Endothelial cell of umbilical vein (primary cell): ENCODE measurements at regions not wholly inside any gene's neighbourhood (a gene's known extent, or its start where the extent isn't known, plus 50 kb on each side); places are given as distances from the start of the nearest gene placed in this dataset.

ENCODE experiments used
- BruUV-seq: library from RNA; stranded (reverse); fragments of 400-500 nt; replicated peaks from 2 replicates; lab custom pipeline; 2021; lab: Mats Ljungman, UMichigan
- CTCF ChIA-PET: fragments of 300-600, 350-600 bp; sonication (Branson Sonifier 250); formaldehyde crosslinking; loops from one replicate; lab custom pipeline; 2021; ENCODE audit warnings: antibody characterized with exemption, inconsistent platforms; lab: Charles Lee
- POLR2A ChIA-PET: fragments of 300-600, 350-600 bp; sonication (Branson Sonifier 250); formaldehyde crosslinking; loops from one replicate; lab custom pipeline; 2021; ENCODE audit warnings: antibody characterized with exemption, inconsistent platforms; lab: Charles Lee
- DNase-seq: peaks from one replicate; pipeline ENCODE4 v3.0.0-alpha.2; 2011; ENCODE audit warnings: low read depth, low spot score
- FAIRE-seq: peaks from 2 replicates; lab custom pipeline; 2011; peaks lifted over from hg19 to GRCh38; lab: Jason Lieb, UNC
- H2AFZ ChIP-seq: 2 replicates; pipeline ENCODE4 v1.6.0; 2012; ENCODE audit warnings: low read depth, low read length, control low read depth, inconsistent platforms
- H3K27ac ChIP-seq: 2 replicates; pipeline ENCODE4 v1.5.1; 2011; ENCODE audit warnings: low read depth, mild to moderate bottlenecking, control low read depth, low read length, moderate library complexity; ENCODE audit not compliant: insufficient read depth
- H3K27me3 ChIP-seq, 2 experiments: 2 replicates each; pipeline versions ENCODE4 v1.6.0 to v1.6.1; 2011; ENCODE audit warnings: low read length in 2 of 2, mixed read lengths in 1 of 2; ENCODE audit not compliant: control insufficient read depth in 2 of 2, insufficient read depth in 2 of 2
- H3K36me3 ChIP-seq, 2 experiments: 2 replicates in 1 of 2; 3 replicates in 1 of 2; pipeline ENCODE4 v1.5.1; 2011; ENCODE audit warnings: low read length in 2 of 2, mild to moderate bottlenecking in 1 of 2, moderate library complexity in 1 of 2; ENCODE audit not compliant: control insufficient read depth in 2 of 2, insufficient read depth in 2 of 2; ENCODE audit errors: extremely low read depth in 1 of 2
- H3K4me1 ChIP-seq: 3 replicates; pipeline ENCODE4 v1.5.1; 2011; ENCODE audit warnings: mild to moderate bottlenecking, low read length; ENCODE audit not compliant: control insufficient read depth, insufficient read depth; ENCODE audit errors: extremely low read depth
- H3K4me2 ChIP-seq: 2 replicates; pipeline ENCODE4 v1.6.1; 2011; ENCODE audit warnings: low read length, control low read depth, mixed read lengths; ENCODE audit not compliant: insufficient read depth
- H3K4me3 ChIP-seq, 3 experiments: fragments of 200-600 bp in 1 of 3; sonication (generic), shearing (Covaris generic) in 1 of 3; replicated peaks in 1 of 3; 2 replicates each; pipeline ENCODE4 v1.5.1; 2011 to 2016; ENCODE audit warnings: control low read depth in 3 of 3, low read length in 3 of 3, mild to moderate bottlenecking in 2 of 3, inconsistent platforms in 1 of 3, low read depth in 1 of 3, moderate library complexity in 1 of 3; ENCODE audit not compliant: insufficient read depth in 1 of 3
- H3K79me2 ChIP-seq: 2 replicates; pipeline ENCODE4 v1.6.0; 2012; ENCODE audit warnings: low read length, inconsistent platforms; ENCODE audit not compliant: control insufficient read depth, insufficient read depth
- H3K9ac ChIP-seq: replicated peaks from 2 replicates; pipeline ENCODE3; 2011; ENCODE audit warnings: low read length, control low read depth; ENCODE audit not compliant: insufficient read depth; ENCODE audit errors: extremely low read depth
- H3K9me1 ChIP-seq: replicated peaks from 3 replicates; pipeline ENCODE4 v1.6.0; 2011; ENCODE audit warnings: mild to moderate bottlenecking, low read length; ENCODE audit not compliant: control insufficient read depth, insufficient read depth; ENCODE audit errors: extremely low read depth
- H3K9me3 ChIP-seq: replicated peaks from 2 replicates; pipeline ENCODE4 v1.5.1; 2012; ENCODE audit warnings: low read length, inconsistent platforms; ENCODE audit not compliant: control insufficient read depth, insufficient read depth
- H4K20me1 ChIP-seq: replicated peaks from 2 replicates; pipeline ENCODE3; 2011; ENCODE audit warnings: mild to moderate bottlenecking, low read length; ENCODE audit not compliant: control insufficient read depth, insufficient read depth; ENCODE audit errors: extremely low read depth
- EZH2 ChIP-seq: IDR thresholded peaks from 2 replicates; pipeline ENCODE4 v1.6.1; 2012; ENCODE audit warnings: borderline replicate concordance, low read depth, mild to moderate bottlenecking, moderate library complexity, low read length, inconsistent platforms; ENCODE audit not compliant: severe bottlenecking
- FOS ChIP-seq: IDR thresholded peaks from 2 replicates; pipeline ENCODE4 v1.6.1; 2011; ENCODE audit warnings: mild to moderate bottlenecking, low read length, moderate library complexity, borderline replicate concordance; ENCODE audit not compliant: insufficient read depth
- GATA2 ChIP-seq: IDR thresholded peaks from 2 replicates; pipeline ENCODE4 v1.7.0; 2011; ENCODE audit warnings: low read depth, mild to moderate bottlenecking, moderate library complexity, mixed read lengths, low read length; ENCODE audit not compliant: insufficient read length, insufficient read depth
- JUN ChIP-seq: IDR thresholded peaks from 2 replicates; pipeline ENCODE4 v1.6.1; 2011; ENCODE audit warnings: borderline replicate concordance, low read depth; ENCODE audit not compliant: insufficient read length, insufficient read depth
- MYC ChIP-seq: IDR thresholded peaks from one replicate; pipeline ENCODE4 v1.6.1; 2011; ENCODE audit warnings: mild to moderate bottlenecking, low read depth, low read length
- POLR2A ChIP-seq: IDR thresholded peaks from 2 replicates; pipeline ENCODE4 v1.6.1; 2012; ENCODE audit warnings: low read depth, mild to moderate bottlenecking, control low read depth, low read length
- POLR2AphosphoS5 ChIP-seq: IDR thresholded peaks from 2 replicates; pipeline ENCODE4 v1.6.1; 2012; ENCODE audit warnings: low read depth, mild to moderate bottlenecking, control low read depth, low read length, moderate library complexity; ENCODE audit not compliant: insufficient read depth
- dilution Hi-C: fragments of 300-500 bp; cut with MboI; formaldehyde crosslinking; loops from one replicate; pipeline ENCODE4 v1.15.0; 2019; ENCODE audit warnings: low sequenced_read_pairs; ENCODE audit not compliant: extremely low pct_ligation_motif_present
- intact Hi-C: fragments of 100-400 bp; cut with micrococcal nuclease; formaldehyde crosslinking; loops from one replicate; pipeline ENCODE4 v1.10.0; 2022
- TF ChIP-seq, protein P1 (sequence below), 2 donors: IDR thresholded peaks; 1 replicate in 1 of 2; 2 replicates in 1 of 2; pipeline ENCODE4 v1.5.1; 2011; ENCODE audit warnings: low read length in 2 of 2, mild to moderate bottlenecking in 2 of 2, moderate library complexity in 2 of 2, control low read depth in 1 of 2, inconsistent platforms in 1 of 2, low read depth in 1 of 2; ENCODE audit not compliant: insufficient read depth in 1 of 2; ENCODE audit errors: extremely low read depth in 1 of 2
- TF ChIP-seq, protein P2 (sequence below): IDR thresholded peaks from 2 replicates; pipeline ENCODE4 v1.6.1; 2011; ENCODE audit not compliant: insufficient read depth, insufficient read length

DNA sequence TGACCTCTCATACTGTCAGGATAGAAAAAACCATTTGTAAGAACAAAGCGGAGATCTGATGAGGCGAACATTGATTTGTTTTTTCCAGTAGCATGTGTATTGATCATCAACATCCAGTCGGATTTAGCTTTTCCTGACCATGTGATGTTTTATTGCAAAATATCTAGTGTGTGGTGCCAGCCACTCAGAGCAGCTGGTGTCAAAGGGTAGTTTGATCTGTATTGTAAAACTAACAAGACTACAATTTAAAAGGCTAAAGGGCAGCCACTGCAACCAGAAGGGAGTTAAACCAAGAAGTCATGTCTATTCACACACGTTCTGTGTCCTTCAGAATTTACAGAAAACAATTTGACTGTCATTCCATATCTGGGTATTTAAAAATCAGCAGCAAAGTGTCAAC lies 719.0 kb upstream of the FRG1 start:
- Histone ChIP-seq H3K36me3 (no peaks in the 10 kb centered on the region), H4K20me1 (no peaks in the 10 kb centered on the region), H3K9ac (no peak overlapping the region), H3K9me3 (peaks cover 4% of the 10 kb centered on the region), H3K27ac (no peak overlapping the region), H2AFZ (no peak overlapping the region), H3K27me3 (no peaks in the 10 kb centered on the region), H3K4me3 (no peak overlapping the region), H3K4me2 (no peak overlapping the region), H3K9me1 (no peaks in the 10 kb centered on the region), H3K4me1 (no peaks in the 10 kb centered on the region), H3K79me2 (no peaks in the 10 kb centered on the region)
- ChIA-PET POLR2A (no interaction called here), CTCF (no interaction called here)
- dilution Hi-C loops (no loop called here), intact Hi-C loops (no loop called here)
- FAIRE-seq (no peak), DNase-seq (no peak)
- TF ChIP-seq FOS (no peak), EZH2 (no peak), POLR2A (no peak), GATA2 (no peak)
- TF ChIP-seq, protein P1, sequence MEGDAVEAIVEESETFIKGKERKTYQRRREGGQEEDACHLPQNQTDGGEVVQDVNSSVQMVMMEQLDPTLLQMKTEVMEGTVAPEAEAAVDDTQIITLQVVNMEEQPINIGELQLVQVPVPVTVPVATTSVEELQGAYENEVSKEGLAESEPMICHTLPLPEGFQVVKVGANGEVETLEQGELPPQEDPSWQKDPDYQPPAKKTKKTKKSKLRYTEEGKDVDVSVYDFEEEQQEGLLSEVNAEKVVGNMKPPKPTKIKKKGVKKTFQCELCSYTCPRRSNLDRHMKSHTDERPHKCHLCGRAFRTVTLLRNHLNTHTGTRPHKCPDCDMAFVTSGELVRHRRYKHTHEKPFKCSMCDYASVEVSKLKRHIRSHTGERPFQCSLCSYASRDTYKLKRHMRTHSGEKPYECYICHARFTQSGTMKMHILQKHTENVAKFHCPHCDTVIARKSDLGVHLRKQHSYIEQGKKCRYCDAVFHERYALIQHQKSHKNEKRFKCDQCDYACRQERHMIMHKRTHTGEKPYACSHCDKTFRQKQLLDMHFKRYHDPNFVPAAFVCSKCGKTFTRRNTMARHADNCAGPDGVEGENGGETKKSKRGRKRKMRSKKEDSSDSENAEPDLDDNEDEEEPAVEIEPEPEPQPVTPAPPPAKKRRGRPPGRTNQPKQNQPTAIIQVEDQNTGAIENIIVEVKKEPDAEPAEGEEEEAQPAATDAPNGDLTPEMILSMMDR (IDR thresholded peaks at IDR 0.05; ENCODE audit: extremely low read depth in 1 of 2, insufficient read depth in 1 of 2, low read depth in 1 of 2, low read length in 2 of 2), result no peak
- TF ChIP-seq, protein P2, sequence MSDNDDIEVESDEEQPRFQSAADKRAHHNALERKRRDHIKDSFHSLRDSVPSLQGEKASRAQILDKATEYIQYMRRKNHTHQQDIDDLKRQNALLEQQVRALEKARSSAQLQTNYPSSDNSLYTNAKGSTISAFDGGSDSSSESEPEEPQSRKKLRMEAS, result no peak
- BruUV-seq, result no TSS peak

DNA sequence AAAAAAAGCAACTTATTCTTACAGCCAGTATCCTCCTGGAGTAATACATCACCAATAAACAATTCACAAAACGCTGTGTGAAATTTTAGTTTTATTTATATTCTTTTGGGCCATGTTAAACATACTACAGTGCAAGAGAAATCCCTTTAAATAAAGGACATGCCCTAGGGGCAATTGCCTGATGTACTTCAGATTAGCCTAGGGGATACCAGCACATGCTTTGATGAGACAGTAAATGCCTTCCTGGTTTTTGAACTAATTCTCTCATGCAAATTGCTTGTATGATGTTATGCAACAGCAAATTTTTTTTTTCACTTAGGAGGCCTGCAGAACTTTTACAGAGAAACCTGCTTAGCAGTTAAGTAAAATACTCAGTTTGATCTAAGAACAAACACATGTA lies 711.9 kb upstream of the FRG1 start:
- POLR2A ChIA-PET, result no interaction called here

More for the DNA sequence above, 711.9 kb upstream of the FRG1 start:
- dilution Hi-C loops, result no loop called here
- DNase-seq (no peak), FAIRE-seq (no peak)
- TF ChIP-seq GATA2 (no peak), POLR2A (no peak), JUN (no peak), EZH2 (no peak), FOS (no peak), MYC (no peak), POLR2AphosphoS5 (no peak)
- TF ChIP-seq, protein P2, result no peak
- TF ChIP-seq, protein P1 (IDR thresholded peaks at IDR 0.05; ENCODE audit: extremely low read depth in 1 of 2, insufficient read depth in 1 of 2, low read depth in 1 of 2, low read length in 2 of 2), result no peak
- Histone ChIP-seq H3K27me3 (no peaks in the 10 kb centered on the region), H3K4me3 (no peak overlapping the region), H3K27ac (no peak overlapping the region), H3K9ac (no peak overlapping the region), H3K4me1 (no peaks in the 10 kb centered on the region), H3K9me1 (no peaks in the 10 kb centered on the region), H4K20me1 (no peaks in the 10 kb centered on the region), H2AFZ (no peak overlapping the region), H3K36me3 (no peaks in the 10 kb centered on the region), H3K79me2 (no peaks in the 10 kb centered on the region), H3K4me2 (no peak overlapping the region), H3K9me3 (peaks cover 6% of the 10 kb centered on the region)
- CTCF ChIA-PET, result no interaction called here
- BruUV-seq, result no TSS peak
- intact Hi-C loops, result no loop called here
